RWPE2 (cell line): ENCODE measurements at regions not wholly inside any gene's neighbourhood (a gene's known extent, or its start where the extent isn't known, plus 50 kb on each side); places are given as distances from the start of the nearest gene placed in this dataset.

ENCODE experiments used
- ATAC-seq: fragments of 200-7000 bp; cut with Tn5 transposase; 3 replicates; pipeline ENCODE4 v1.9.1; 2021; ENCODE audit warnings: low read depth
- DNase-seq: peaks from one replicate; pipeline ENCODE4 v3.0.0-alpha.2; 2020; ENCODE audit warnings: low spot score
- H3K27ac ChIP-seq: fragments of 450-650 bp; 2 replicates; pipeline ENCODE4 v1.5.1; 2017; ENCODE audit warnings: mild to moderate bottlenecking; ENCODE audit not compliant: poor library complexity, severe bottlenecking
- H3K27me3 ChIP-seq: fragments of 250-450 bp; sonication (Bioruptor Pico); 2 replicates; pipeline ENCODE4 v1.5.1; 2021; ENCODE audit warnings: mild to moderate bottlenecking, moderate library complexity; ENCODE audit not compliant: insufficient read depth, poor library complexity, severe bottlenecking
- H3K36me3 ChIP-seq: fragments of 250-450 bp; sonication (Bioruptor Pico); 2 replicates; pipeline ENCODE4 v1.5.1; 2020; ENCODE audit warnings: low read depth, mild to moderate bottlenecking, moderate library complexity
- H3K4me1 ChIP-seq: fragments of 250-450 bp; sonication (Bioruptor Pico); 2 replicates; pipeline ENCODE4 v1.5.1; 2021; ENCODE audit warnings: mild to moderate bottlenecking, moderate library complexity; ENCODE audit not compliant: insufficient read depth, poor library complexity, severe bottlenecking
- H3K4me3 ChIP-seq: fragments of 250-450 bp; sonication (Bioruptor Pico); 2 replicates; pipeline ENCODE4 v1.5.1; 2021; ENCODE audit warnings: mild to moderate bottlenecking, moderate library complexity; ENCODE audit not compliant: severe bottlenecking
- H3K9me3 ChIP-seq: fragments of 250-450 bp; sonication (Bioruptor Pico); 2 replicates; pipeline ENCODE4 v1.5.1; 2021; ENCODE audit warnings: mild to moderate bottlenecking, moderate library complexity; ENCODE audit not compliant: severe bottlenecking
- TF ChIP-seq, protein P1 (sequence below): fragments of 450-650 bp; IDR thresholded peaks from one replicate; pipeline ENCODE4 v1.5.1; 2017; ENCODE audit warnings: mild to moderate bottlenecking, moderate library complexity; ENCODE audit not compliant: poor library complexity, severe bottlenecking

DNA sequence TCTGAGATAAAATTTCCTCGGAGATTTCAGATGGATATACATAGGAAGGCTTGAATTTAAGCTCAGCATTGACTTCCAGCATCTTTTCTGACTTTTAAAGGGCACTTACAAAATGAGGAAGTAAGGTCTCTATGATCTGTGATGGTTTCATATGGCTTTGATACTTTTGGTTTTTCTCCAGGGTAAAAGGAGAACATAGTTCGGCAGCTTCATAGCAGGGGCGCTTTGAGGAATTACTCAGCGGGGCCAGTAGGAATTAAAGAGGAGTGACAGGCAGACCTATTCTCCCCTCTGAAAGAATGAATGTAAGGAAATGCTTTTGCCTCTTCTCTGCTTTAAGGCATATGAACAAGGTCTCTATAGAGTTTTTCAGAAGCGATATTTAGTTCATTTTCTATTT, 80.0 kb upstream of the PCDH15 start:
- DNase-seq: no peak

DNA sequence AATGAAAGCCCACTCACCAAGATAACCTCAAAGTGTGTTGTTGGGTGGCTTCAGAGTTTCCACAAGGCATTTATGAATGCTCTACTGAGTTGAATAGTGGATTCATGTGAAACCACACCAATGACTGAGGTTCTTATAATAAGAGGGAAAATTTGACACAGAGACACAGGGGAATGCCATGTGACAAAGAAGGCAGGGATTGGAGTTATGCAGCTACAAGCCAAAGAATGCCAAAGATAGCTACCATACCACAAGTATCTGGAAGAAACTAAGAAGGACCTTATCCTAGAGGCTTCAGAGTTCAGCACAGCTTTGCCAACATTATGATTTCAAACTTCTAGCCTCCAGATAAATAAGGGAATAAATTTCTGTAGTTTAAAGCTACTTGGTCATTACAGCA, 68.0 kb upstream of the PCDH15 start:
- ATAC-seq: no peak
- TF ChIP-seq, protein P1, sequence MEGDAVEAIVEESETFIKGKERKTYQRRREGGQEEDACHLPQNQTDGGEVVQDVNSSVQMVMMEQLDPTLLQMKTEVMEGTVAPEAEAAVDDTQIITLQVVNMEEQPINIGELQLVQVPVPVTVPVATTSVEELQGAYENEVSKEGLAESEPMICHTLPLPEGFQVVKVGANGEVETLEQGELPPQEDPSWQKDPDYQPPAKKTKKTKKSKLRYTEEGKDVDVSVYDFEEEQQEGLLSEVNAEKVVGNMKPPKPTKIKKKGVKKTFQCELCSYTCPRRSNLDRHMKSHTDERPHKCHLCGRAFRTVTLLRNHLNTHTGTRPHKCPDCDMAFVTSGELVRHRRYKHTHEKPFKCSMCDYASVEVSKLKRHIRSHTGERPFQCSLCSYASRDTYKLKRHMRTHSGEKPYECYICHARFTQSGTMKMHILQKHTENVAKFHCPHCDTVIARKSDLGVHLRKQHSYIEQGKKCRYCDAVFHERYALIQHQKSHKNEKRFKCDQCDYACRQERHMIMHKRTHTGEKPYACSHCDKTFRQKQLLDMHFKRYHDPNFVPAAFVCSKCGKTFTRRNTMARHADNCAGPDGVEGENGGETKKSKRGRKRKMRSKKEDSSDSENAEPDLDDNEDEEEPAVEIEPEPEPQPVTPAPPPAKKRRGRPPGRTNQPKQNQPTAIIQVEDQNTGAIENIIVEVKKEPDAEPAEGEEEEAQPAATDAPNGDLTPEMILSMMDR: no peak

More for the DNA sequence above, 80.0 kb upstream of the PCDH15 start:
- Histone ChIP-seq H3K4me1 (no peaks in the 10 kb centered on the region), H3K9me3 (no peaks in the 10 kb centered on the region), H3K4me3 (no peak overlapping the region), H3K27ac (no peak overlapping the region), H3K27me3 (peaks cover 17% of the 10 kb centered on the region), H3K36me3 (no peaks in the 10 kb centered on the region)
- TF ChIP-seq, protein P1: no peak
- no peak for ATAC-seq

DNA sequence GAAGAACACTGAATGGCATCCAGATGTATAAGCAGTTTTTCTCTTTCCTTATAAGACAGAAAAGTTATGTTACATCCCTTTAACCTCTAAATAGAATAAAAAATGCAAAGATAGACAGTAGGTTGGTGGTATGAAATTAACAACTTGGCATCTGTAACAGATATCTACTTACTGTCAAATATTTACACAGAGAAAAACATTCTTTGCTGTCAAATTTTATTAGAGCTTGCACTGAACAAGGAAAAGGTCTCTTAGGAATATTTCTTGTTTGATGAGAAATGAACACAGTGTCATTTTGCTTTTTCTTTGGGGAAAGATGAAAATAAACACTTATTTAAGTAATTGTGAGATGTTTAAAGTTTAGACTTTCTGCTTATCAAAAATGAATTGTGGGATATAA, 65.6 kb upstream of the PCDH15 start:
- Histone ChIP-seq H3K4me1 (no peaks in the 10 kb centered on the region), H3K27ac (no peak overlapping the region), H3K36me3 (no peaks in the 10 kb centered on the region), H3K27me3 (peaks cover 3% of the 10 kb centered on the region), H3K4me3 (no peak overlapping the region), H3K9me3 (no peaks in the 10 kb centered on the region)
- DNase-seq (no peak), ATAC-seq (no peak)
- TF ChIP-seq, protein P1: no peak

More for the DNA sequence above, 68.0 kb upstream of the PCDH15 start:
- no peak overlapping the region for H3K27ac ChIP-seq
- H3K27me3 ChIP-seq: peaks cover 3% of the 10 kb centered on the region
- H3K9me3 ChIP-seq: no peaks in the 10 kb centered on the region
- H3K4me3 ChIP-seq: no peak overlapping the region
- H3K36me3 ChIP-seq: no peaks in the 10 kb centered on the region
- no peak for DNase-seq
- H3K4me1 ChIP-seq: no peaks in the 10 kb centered on the region

DNA sequence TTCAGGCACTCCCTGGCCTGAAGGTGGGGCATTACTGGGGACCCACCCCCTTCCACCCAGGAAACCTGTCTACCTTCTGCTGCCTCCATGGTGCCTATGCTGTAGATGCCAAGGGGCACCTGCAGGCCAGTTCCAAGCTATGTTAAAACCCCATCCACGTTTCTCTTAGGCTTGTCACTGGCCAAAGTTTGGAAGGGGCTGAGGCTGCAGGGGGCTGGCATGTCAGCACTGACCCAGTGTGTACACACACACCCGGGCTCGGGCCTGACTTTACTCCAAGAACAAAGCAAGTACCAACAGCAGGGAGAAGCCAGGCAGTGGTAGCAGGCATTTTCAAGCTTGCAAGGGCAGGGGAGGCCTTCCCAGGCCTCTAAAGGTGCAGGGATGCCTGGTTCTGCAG, 53.8 kb upstream of the PCDH15 start:
- ATAC-seq: no peak
- TF ChIP-seq, protein P1: no peak
- H3K4me3 ChIP-seq: no peak overlapping the region
- H3K4me1 ChIP-seq: no peaks in the 10 kb centered on the region
- no peak overlapping the region for H3K27ac ChIP-seq
- no peak for DNase-seq
- H3K27me3 ChIP-seq: no peaks in the 10 kb centered on the region
- no peaks in the 10 kb centered on the region for H3K9me3 ChIP-seq
- no peaks in the 10 kb centered on the region for H3K36me3 ChIP-seq

DNA sequence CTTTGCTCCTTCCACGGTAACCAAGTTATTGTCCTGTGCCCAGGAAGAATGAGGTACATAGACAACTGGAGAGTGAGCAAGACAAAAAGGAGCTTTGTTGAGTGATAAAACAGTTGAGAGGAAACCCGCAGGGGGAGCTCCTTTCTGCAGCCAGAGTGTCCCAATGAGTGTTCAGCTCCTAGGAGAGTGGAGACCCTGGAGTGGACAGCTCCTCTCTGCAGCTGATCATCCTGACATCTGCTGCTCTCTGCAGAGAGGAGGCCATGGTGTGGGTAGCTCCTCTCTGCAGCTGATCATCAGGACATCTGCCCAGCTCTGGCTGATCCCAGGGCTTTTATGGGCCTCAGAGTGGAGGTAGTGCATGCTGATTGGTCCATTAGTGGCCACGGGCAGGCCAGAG, 53.4 kb upstream of the PCDH15 start:
- Histone ChIP-seq H3K27ac (no peak overlapping the region), H3K4me1 (no peaks in the 10 kb centered on the region), H3K4me3 (no peak overlapping the region), H3K36me3 (no peaks in the 10 kb centered on the region), H3K9me3 (no peaks in the 10 kb centered on the region), H3K27me3 (no peaks in the 10 kb centered on the region)
- DNase-seq (no peak), ATAC-seq (no peak; the same call in 2 of the 3 replicates)
- TF ChIP-seq, protein P1: no peak
